GM06990 (cell line): ENCODE measurements at regions not wholly inside any gene's neighbourhood (a gene's known extent, or its start where the extent isn't known, plus 50 kb on each side); places are given as distances from the start of the nearest gene placed in this dataset.

Experiments used
- DNase-seq: peaks from one replicate; pipeline ENCODE4 v3.0.0-alpha.2; 2011; ENCODE audit not compliant: insufficient read length; ENCODE audit errors: extremely low read depth
- H3K27me3 ChIP-seq: replicated peaks from 2 replicates; pipeline ENCODE4 v1.6.0; 2011; ENCODE audit warnings: low read length; ENCODE audit not compliant: control insufficient read depth, insufficient read depth
- H3K36me3 ChIP-seq: 2 replicates; pipeline ENCODE4 v1.5.1; 2011; ENCODE audit warnings: low read length; ENCODE audit not compliant: control insufficient read depth, insufficient read depth
- H3K4me3 ChIP-seq: replicated peaks from 2 replicates; pipeline ENCODE4 v1.5.1; 2011; ENCODE audit warnings: low read depth, mild to moderate bottlenecking, control low read depth, low read length
- CTCF ChIP-seq: IDR thresholded peaks from 2 replicates; pipeline ENCODE4 v1.5.1; 2011; ENCODE audit warnings: low read length, control low read depth, mild to moderate bottlenecking, inconsistent platforms; ENCODE audit not compliant: insufficient read depth, poor library complexity, severe bottlenecking

GRCh38 chr6:74585753-74586152 is 620.1 kb downstream of the COL12A1 start:
- TF ChIP-seq CTCF: no peak
- Histone ChIP-seq H3K4me3 (no peak overlapping the region), H3K36me3 (no peaks in the 10 kb centered on the region), H3K27me3 (no peaks in the 10 kb centered on the region)
- DNase-seq: no peak

DNA sequence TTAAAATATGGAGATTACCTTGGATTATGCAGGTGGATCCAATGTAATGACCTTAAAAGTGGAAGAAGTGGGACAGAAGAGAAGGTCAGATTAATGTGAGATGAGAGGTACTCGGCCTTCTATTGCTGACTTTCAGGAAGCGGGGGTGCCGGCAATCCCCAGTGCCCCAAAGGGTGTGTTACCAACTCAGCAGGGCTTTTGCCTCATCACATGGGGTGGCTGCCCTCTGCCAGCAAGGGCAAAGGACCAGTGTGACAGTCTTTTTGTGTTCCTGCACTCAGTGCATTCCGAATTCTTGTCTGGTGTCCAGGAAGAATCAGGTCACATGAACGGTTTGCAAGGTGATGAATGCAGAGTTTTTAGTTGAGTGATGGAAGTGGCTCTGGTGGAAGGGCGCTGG is 624.2 kb downstream of the COL12A1 start:
- DNase-seq: no peak
- Histone ChIP-seq H3K4me3 (no peak overlapping the region), H3K27me3 (no peaks in the 10 kb centered on the region), H3K36me3 (no peaks in the 10 kb centered on the region)
- no peak for TF ChIP-seq CTCF

DNA sequence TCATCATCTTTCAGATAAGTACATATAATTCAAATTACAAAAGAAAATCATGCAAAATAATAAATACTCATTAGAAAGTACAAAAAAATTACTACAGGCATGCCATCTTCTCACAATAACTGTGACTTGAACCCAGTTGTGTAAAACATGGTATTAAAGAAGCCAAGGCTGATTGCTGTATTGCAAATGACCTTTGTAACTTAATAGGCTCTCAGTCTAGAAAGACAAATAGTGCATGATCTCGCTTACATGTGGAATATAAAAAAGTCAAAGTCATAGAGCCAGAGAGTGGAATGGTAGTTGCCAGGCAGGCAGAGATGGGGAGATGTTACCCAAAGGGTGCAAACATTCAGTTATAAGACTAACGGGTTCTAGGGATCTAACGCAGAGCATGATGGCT is 626.1 kb downstream of the COL12A1 start:
- no peak for TF ChIP-seq CTCF
- DNase-seq: no peak
- Histone ChIP-seq H3K27me3 (no peaks in the 10 kb centered on the region), H3K36me3 (no peaks in the 10 kb centered on the region), H3K4me3 (no peak overlapping the region)

GRCh38 chr6:74579047-74579446 is 626.8 kb downstream of the COL12A1 start:
- H3K4me3 ChIP-seq: no peak overlapping the region
- H3K36me3 ChIP-seq: no peaks in the 10 kb centered on the region
- DNase-seq: no peak
- no peaks in the 10 kb centered on the region for H3K27me3 ChIP-seq
- no peak for TF ChIP-seq CTCF

- no peaks in the 10 kb centered on the region for H3K27me3 ChIP-seq
- peak; percentile 34 for DNase-seq
- no peak overlapping the region for H3K4me3 ChIP-seq
- TF ChIP-seq CTCF: no peak
- no peaks in the 10 kb centered on the region for H3K36me3 ChIP-seq
Observed at GRCh38 chr6:74578339-74578738, 627.5 kb downstream of the COL12A1 start.

- no peak for TF ChIP-seq CTCF
- peak; percentile 15 for DNase-seq
Observed at GRCh38 chr6:74577619-74578018, 628.2 kb downstream of the COL12A1 start.

More at GRCh38 chr6:74577619-74578018, 628.2 kb downstream of the COL12A1 start:
- Histone ChIP-seq H3K4me3 (no peak overlapping the region), H3K27me3 (no peaks in the 10 kb centered on the region), H3K36me3 (no peaks in the 10 kb centered on the region)
